ENCODE measurements at regions not wholly inside any gene's neighbourhood (a gene's known extent, or its start where the extent isn't known, plus 50 kb on each side); places are given as distances from the start of the nearest gene placed in this dataset.

- no peak for DNase-seq (ENCODE audit: low read depth, low spot score)
These were observed 75.5 kb upstream of the LRIG3 start for GRCh38 chr12:58995666-58996363.

GRCh38 chr12:58988643-58989344 is 68.5 kb upstream of the LRIG3 start:
- no peak for DNase-seq (ENCODE audit: low read depth, low spot score)

- no peak for DNase-seq (ENCODE audit: low read depth, low spot score)
These were observed 61.7 kb upstream of the LRIG3 start for GRCh38 chr12:58981961-58982360.

- no peak for DNase-seq (ENCODE audit: low read depth, low spot score)
These were observed 60.5 kb upstream of the LRIG3 start for GRCh38 chr12:58980768-58981167.

GRCh38 chr12:58978717-58979116 is 58.4 kb upstream of the LRIG3 start:
- no peak for DNase-seq (ENCODE audit: low read depth, low spot score)

- DNase-seq (ENCODE audit: low read depth, low spot score), result no peak
These were observed 57.2 kb upstream of the LRIG3 start for GRCh38 chr12:58977476-58977875.

- peak; percentile 57 for DNase-seq (ENCODE audit: low read depth, low spot score)
These were observed 55.8 kb upstream of the LRIG3 start for GRCh38 chr12:58976146-58976545.

Data from smooth muscle cell of the brain vasculature (primary cell).